D721Med (cell line): ENCODE measurements at regions not wholly inside any gene's neighbourhood (a gene's known extent, or its start where the extent isn't known, plus 50 kb on each side); places are given as distances from the start of the nearest gene placed in this dataset.
A peak's percentile ranks its signal among the peaks of the same experiment; 100 is the strongest.

Experiments used
- DNase-seq: peaks from one replicate; pipeline ENCODE4 v3.0.0; 2011; ENCODE audit warnings: low spot score; ENCODE audit not compliant: insufficient read length
- FAIRE-seq: peaks from 2 replicates; lab custom pipeline; 2011; peaks lifted over from hg19 to GRCh38; lab: Jason Lieb, UNC
- TF ChIP-seq, protein P1 (sequence below): IDR thresholded peaks from 2 replicates; pipeline ENCODE4 v1.5.1; 2012; ENCODE audit warnings: mild to moderate bottlenecking, control low read depth; ENCODE audit not compliant: insufficient read depth; ENCODE audit errors: missing control alignments

DNA sequence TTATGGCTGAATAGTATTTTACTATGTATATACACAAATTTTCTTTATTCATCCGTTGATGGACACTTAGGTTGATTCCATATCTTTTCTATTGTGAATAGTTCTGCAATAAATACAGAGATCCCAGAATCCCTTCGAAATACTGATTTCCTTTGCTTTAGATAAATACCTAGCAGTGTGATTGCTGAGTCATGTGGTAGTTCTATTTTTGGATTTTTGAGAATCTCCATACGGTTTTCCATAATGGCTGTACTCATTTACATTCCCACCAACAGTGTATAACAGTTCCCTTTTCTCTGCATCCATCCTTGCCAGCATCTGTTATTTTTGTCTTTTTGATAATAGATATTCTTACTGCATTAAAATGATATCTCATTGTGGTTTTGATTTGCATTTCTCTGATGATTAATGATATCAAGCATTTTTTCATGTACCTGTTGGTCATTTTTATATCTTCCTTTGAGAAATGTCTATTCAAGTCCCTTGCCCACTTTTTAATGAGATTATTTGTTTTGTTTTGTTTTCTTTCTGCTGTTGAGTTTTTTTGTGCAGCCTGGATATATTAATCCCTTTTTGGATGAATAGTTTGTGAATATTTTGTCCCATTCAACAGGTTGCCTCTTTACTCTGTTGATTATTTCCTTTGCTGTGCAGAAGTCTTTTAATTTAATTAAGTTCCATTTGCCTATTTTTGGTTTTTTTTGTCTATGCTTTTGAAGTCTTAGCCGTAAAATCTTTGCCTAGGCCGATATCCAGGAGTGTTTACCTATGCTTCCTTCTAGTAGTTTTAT lies 466.7 kb upstream of the TENM3 start:
- TF ChIP-seq, protein P1, sequence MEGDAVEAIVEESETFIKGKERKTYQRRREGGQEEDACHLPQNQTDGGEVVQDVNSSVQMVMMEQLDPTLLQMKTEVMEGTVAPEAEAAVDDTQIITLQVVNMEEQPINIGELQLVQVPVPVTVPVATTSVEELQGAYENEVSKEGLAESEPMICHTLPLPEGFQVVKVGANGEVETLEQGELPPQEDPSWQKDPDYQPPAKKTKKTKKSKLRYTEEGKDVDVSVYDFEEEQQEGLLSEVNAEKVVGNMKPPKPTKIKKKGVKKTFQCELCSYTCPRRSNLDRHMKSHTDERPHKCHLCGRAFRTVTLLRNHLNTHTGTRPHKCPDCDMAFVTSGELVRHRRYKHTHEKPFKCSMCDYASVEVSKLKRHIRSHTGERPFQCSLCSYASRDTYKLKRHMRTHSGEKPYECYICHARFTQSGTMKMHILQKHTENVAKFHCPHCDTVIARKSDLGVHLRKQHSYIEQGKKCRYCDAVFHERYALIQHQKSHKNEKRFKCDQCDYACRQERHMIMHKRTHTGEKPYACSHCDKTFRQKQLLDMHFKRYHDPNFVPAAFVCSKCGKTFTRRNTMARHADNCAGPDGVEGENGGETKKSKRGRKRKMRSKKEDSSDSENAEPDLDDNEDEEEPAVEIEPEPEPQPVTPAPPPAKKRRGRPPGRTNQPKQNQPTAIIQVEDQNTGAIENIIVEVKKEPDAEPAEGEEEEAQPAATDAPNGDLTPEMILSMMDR = no peak
- DNase-seq (no peak), FAIRE-seq (no peak)

DNA sequence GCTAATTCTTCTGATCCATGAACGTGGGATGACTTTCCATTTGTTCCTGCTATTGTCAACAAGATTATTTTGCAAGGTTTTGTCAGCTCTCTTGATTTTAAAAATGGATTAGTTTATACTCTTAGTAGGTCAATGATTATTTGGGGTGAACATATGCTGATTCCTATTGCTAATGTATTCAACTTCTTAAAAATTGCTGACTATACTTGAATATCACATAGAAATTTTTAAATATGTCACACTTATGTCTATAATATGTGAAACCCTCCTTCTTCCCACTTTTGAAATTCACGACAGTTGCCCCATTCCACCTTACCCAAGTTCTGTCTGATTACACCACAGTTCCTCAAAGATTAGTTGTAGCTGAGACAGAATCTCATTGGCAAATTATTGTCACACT lies 465.7 kb upstream of the TENM3 start:
- TF ChIP-seq, protein P1 = no peak
- DNase-seq (no peak), FAIRE-seq (no peak)

DNA sequence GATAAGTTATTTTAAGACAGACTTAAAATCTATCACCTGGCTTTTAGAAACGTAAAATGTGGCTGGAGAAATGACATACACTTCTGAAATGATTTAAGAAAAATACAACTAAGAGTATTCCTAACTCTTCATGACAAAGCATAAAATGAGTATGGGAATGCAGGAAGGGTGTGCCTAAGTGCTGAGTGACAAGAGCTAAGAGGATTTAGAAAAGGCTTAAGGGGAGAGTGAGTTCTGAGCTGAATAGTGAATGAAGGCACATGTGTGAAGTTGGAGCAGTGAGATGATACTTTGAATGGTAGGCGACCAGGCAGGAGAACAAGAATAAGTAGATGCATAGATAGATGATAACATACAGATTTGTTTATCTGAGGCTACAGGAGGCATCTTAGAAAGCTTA lies 458.3 kb upstream of the TENM3 start:
- peak; percentile 29 for FAIRE-seq
- TF ChIP-seq, protein P1 = no peak
- DNase-seq = no peak

DNA sequence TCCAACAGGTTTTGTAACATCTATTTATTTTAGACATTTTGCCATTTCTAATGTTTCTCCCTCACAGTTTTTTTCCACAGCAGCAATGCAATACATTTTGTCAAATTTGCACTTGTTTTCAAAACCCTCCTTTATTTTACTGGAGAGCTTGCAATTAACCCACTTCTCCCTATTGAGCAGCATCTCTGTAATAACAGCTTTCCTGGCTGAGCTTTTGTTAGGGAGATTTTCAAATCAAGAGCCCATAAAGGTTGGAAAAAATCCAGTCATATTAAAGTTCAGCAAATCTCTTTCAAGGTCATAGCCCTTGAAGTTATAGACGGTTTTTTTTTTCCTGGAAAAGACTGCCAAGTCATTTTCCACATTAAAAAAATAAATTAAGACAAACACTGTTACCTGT lies 450.6 kb upstream of the TENM3 start:
- TF ChIP-seq, protein P1 = no peak
- FAIRE-seq (no peak), DNase-seq (no peak)

DNA sequence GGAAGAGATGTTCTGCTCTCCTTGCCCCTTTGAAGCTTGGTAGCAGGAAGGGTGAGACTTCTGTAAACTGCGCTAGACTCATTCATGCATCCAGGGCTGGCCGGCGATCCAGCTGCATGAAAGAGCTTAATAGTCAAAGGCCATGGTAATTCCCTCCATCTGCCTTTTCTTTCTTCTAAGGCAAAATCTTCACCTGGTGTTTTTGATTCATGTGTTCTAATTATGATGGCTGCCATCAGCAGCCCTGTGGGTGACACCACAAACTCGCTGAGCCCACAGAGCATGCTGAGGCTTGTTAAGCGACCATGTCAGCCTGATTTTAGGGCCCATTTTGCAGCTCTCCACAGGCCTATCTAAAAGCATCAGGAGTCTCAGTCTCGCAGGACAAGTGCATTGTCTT lies 450.1 kb upstream of the TENM3 start:
- FAIRE-seq (no peak), DNase-seq (no peak)
- TF ChIP-seq, protein P1 = no peak

DNA sequence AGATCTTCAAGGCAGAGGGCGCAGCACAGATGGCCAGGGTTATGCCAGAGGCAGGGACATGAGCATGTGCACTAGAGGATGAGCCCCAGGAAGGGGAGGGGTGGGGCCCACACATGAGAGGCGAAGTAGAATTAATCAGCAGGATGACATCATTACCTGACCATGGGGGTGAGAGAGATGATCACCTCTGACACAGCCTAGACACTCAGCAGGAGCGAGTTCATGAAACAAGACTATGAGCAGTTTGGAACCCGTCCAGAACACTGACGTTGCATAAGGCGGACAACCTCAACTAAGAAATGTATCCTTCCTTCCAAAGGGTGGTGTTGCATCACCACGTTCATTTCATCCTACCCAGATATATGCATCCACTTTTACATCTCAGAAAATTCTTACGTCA lies 446.7 kb upstream of the TENM3 start:
- TF ChIP-seq, protein P1 = no peak
- no peak for FAIRE-seq
- no peak for DNase-seq

DNA sequence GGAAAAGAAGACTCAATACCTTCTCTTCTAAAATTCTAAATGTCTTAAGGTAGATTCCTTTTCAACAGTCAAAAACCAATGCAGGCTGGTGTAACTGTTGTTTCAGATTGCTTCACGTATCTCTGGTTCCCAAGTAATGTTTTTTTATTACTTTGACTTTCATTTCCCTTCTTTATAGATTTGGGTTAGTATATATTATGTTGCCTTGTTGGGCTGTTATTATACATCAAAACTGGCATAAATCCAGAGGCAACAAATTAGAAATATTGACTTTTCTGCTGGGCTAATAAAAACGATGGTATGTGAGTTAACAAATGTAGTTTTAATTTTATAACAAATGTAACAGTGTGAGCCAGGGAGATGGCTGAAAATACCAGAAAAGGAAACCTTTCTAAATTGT lies 444.7 kb upstream of the TENM3 start:
- DNase-seq = no peak
- TF ChIP-seq, protein P1 = no peak
- no peak for FAIRE-seq
